SU-DHL-6 (cell line): ENCODE measurements at regions not wholly inside any gene's neighbourhood (a gene's known extent, or its start where the extent isn't known, plus 50 kb on each side); places are given as distances from the start of the nearest gene placed in this dataset.

Experiments used
- H2AFZ ChIP-seq: fragments of 200-600 bp; sonication (generic); 2 replicates; pipeline ENCODE4 v1.6.1; 2014; ENCODE audit warnings: low read depth, mild to moderate bottlenecking, moderate library complexity, mixed read lengths, antibody characterized with exemption, low read length; ENCODE audit not compliant: severe bottlenecking
- H3F3A ChIP-seq: fragments of 200-600 bp; shearing (Covaris generic); 2 replicates; pipeline ENCODE4 v1.6.0; 2016; ENCODE audit warnings: antibody characterized with exemption, mild to moderate bottlenecking; ENCODE audit not compliant: insufficient read depth
- H3K27ac ChIP-seq: fragments of 200-600 bp; sonication (generic); 2 replicates; pipeline ENCODE4 v1.5.1; 2016; ENCODE audit warnings: low read depth, mild to moderate bottlenecking, low read length, moderate library complexity, mixed read lengths
- H3K27me3 ChIP-seq: fragments of 200-600 bp; sonication (generic), shearing (Covaris generic); 2 replicates; pipeline ENCODE4 v1.6.0; 2014; ENCODE audit warnings: mild to moderate bottlenecking, low read length
- H3K36me3 ChIP-seq: fragments of 200-600 bp; sonication (generic); 2 replicates; pipeline ENCODE4 v1.6.1; 2014; ENCODE audit warnings: mild to moderate bottlenecking, low read length, mixed read lengths
- H3K4me2 ChIP-seq: fragments of 300-600, 200-600 bp; shearing (Covaris generic), sonication (generic); 2 replicates; pipeline ENCODE4 v1.6.0; 2014; ENCODE audit warnings: low read length, low read depth, mild to moderate bottlenecking; ENCODE audit not compliant: poor library complexity, severe bottlenecking
- H3K4me3 ChIP-seq: fragments of 200-600 bp; sonication (generic); 2 replicates; pipeline ENCODE4 v1.5.1; 2014; ENCODE audit warnings: antibody characterized with exemption, low read length, mild to moderate bottlenecking, mixed read lengths; ENCODE audit not compliant: insufficient read depth, poor library complexity, severe bottlenecking
- H3K79me2 ChIP-seq: fragments of 200-600 bp; sonication (generic); 2 replicates; pipeline ENCODE4 v1.6.1; 2014; ENCODE audit warnings: mild to moderate bottlenecking, low read length, moderate library complexity; ENCODE audit not compliant: insufficient read depth
- H3K9ac ChIP-seq: fragments of 200-600 bp; sonication (generic); 2 replicates; pipeline ENCODE4 v1.7.0; 2014; ENCODE audit warnings: mild to moderate bottlenecking, low read length
- H3K9me2 ChIP-seq: fragments of 200-600 bp; sonication (generic); replicated peaks from 2 replicates; pipeline ENCODE4 v1.6.1; 2014; ENCODE audit warnings: low read length; ENCODE audit not compliant: insufficient read depth
- H3K9me3 ChIP-seq: fragments of 200-600 bp; sonication (generic); 2 replicates; pipeline ENCODE4 v1.6.1; 2014; ENCODE audit warnings: low read length, mixed read lengths; ENCODE audit not compliant: insufficient read depth
- H4K20me1 ChIP-seq: fragments of 200-600 bp; sonication (generic); 2 replicates; pipeline ENCODE4 v1.6.1; 2014; ENCODE audit warnings: low read depth, mild to moderate bottlenecking, antibody characterized with exemption, low read length, moderate library complexity, mixed read lengths
- EZH2phosphoT487 ChIP-seq: fragments of 200-600 bp; sonication (generic), shearing (Covaris generic); conservative IDR thresholded peaks from 2 replicates; pipeline ENCODE4 v1.6.1; 2018; ENCODE audit warnings: mild to moderate bottlenecking, antibody characterized with exemption, low read length, moderate library complexity, mixed read lengths
- TF ChIP-seq, protein P1 (sequence below): fragments of 200-600 bp; sonication (generic); IDR thresholded peaks from one replicate; pipeline ENCODE4 v1.5.1; 2017; ENCODE audit warnings: antibody characterized with exemption, mild to moderate bottlenecking, low read length, moderate library complexity; ENCODE audit not compliant: insufficient read depth, poor library complexity, severe bottlenecking

DNA sequence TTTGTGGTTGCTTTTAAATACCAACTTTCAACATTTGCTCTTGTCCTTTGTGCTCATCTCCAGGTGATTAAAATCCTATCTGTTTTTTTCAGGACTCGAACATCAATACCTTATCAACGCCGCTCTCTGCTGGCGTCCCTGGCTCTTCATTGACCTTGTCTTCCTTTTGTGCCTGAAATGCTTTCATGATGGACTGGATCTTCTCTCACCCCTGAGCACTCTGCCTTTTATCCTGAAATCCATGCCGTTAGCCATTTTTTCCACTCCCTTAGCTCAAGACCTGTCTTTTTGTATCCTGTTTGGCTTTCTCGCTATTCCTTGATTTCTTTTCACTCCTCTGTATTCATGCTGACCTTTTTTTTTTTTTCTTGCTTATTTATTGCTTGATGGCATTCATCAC lies 549.5 kb upstream of the CPEB2 start:
- Histone ChIP-seq H3K36me3 (no peaks in the 10 kb centered on the region), H3K27me3 (no peaks in the 10 kb centered on the region), H3K4me3 (no peak overlapping the region), H3K79me2 (no peaks in the 10 kb centered on the region), H2AFZ (no peak overlapping the region), H3K27ac (no peak overlapping the region), H3K9ac (no peak overlapping the region), H3K9me3 (no peaks in the 10 kb centered on the region), H3F3A (no peaks in the 10 kb centered on the region), H3K4me2 (no peak overlapping the region), H3K9me2 (no peaks in the 10 kb centered on the region), H4K20me1 (no peaks in the 10 kb centered on the region)
- TF ChIP-seq EZH2phosphoT487, result no peak
- TF ChIP-seq, protein P1, sequence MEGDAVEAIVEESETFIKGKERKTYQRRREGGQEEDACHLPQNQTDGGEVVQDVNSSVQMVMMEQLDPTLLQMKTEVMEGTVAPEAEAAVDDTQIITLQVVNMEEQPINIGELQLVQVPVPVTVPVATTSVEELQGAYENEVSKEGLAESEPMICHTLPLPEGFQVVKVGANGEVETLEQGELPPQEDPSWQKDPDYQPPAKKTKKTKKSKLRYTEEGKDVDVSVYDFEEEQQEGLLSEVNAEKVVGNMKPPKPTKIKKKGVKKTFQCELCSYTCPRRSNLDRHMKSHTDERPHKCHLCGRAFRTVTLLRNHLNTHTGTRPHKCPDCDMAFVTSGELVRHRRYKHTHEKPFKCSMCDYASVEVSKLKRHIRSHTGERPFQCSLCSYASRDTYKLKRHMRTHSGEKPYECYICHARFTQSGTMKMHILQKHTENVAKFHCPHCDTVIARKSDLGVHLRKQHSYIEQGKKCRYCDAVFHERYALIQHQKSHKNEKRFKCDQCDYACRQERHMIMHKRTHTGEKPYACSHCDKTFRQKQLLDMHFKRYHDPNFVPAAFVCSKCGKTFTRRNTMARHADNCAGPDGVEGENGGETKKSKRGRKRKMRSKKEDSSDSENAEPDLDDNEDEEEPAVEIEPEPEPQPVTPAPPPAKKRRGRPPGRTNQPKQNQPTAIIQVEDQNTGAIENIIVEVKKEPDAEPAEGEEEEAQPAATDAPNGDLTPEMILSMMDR, result no peak

DNA sequence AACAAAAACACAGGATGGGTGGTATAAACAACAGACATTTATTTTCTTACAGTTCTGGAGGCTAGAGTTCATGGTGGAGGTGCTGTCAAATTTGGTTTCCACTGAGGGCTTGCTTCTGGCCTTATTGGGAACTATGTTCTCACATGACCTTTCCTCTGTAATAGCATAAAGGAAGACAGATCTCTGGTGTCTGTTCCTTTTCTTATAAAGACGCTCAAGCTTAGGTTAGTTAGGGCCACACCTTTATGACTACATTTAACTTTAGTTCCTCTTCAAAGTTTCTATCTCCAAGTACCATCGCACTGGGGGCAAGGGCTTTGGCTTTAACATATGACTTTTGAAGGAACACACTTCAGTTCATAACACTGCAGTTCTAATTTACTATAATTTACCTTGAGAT lies 543.8 kb upstream of the CPEB2 start:
- Histone ChIP-seq H3K9ac (no peak overlapping the region), H3K36me3 (no peaks in the 10 kb centered on the region), H3K4me2 (no peak overlapping the region), H3K27ac (no peak overlapping the region), H2AFZ (no peak overlapping the region), H3K4me3 (no peak overlapping the region), H4K20me1 (no peaks in the 10 kb centered on the region), H3F3A (no peaks in the 10 kb centered on the region), H3K27me3 (no peaks in the 10 kb centered on the region), H3K9me3 (no peaks in the 10 kb centered on the region), H3K9me2 (no peaks in the 10 kb centered on the region), H3K79me2 (no peaks in the 10 kb centered on the region)
- no peak for TF ChIP-seq EZH2phosphoT487

DNA sequence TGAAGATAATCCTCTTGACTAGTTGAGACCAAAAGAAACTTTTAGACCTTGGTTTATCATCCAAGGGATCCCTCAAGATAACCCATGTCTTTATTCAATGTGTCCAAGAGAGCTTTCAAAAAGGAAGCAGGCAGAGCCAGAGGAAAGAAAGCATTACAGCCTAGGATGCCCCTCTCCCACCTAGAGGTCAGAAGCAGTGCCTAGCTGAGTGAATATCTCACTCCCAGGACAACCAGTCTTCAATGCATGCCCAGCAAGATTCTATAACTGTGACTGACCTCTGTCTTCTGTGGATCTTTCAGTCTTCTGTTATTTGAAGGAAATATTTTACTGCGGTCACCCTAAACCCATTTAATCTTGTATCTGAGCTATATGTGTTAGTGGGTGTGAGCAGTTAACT lies 537.2 kb upstream of the CPEB2 start:
- Histone ChIP-seq H3K27ac (no peak overlapping the region), H3K27me3 (no peaks in the 10 kb centered on the region), H2AFZ (no peak overlapping the region), H3K9ac (no peak overlapping the region), H3K4me2 (no peak overlapping the region), H3F3A (no peaks in the 10 kb centered on the region), H3K79me2 (no peaks in the 10 kb centered on the region), H4K20me1 (no peaks in the 10 kb centered on the region), H3K36me3 (no peaks in the 10 kb centered on the region), H3K9me2 (no peaks in the 10 kb centered on the region), H3K4me3 (no peak overlapping the region), H3K9me3 (no peaks in the 10 kb centered on the region)
- no peak for TF ChIP-seq EZH2phosphoT487
- TF ChIP-seq, protein P1, result no peak

DNA sequence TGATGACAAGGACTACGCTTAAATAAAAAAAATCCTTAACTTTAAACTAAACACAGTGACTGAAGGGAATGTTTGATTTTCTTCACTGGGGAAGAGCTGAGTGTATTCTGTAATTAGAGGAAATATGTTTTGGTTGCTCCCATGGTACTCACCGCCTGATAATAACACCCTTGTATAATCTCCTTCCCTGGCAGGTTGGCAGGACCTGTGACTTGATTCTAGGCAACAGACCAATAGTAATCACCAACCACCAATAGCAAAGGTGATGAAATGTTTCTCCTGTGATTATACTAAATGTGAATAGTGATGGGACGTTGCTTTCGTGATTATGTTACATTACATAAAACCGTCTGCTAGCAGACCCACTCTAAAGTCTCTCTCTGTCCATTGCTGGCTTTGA lies 536.8 kb upstream of the CPEB2 start:
- H3K27me3 ChIP-seq, result no peaks in the 10 kb centered on the region
- H3K4me3 ChIP-seq, result no peak overlapping the region
- no peaks in the 10 kb centered on the region for H3K36me3 ChIP-seq
- H3K9me2 ChIP-seq, result no peaks in the 10 kb centered on the region
- no peak overlapping the region for H3K4me2 ChIP-seq
- no peak overlapping the region for H3K9ac ChIP-seq
- H3F3A ChIP-seq, result no peaks in the 10 kb centered on the region
- H2AFZ ChIP-seq, result no peak overlapping the region
- no peaks in the 10 kb centered on the region for H3K9me3 ChIP-seq
- H3K27ac ChIP-seq, result no peak overlapping the region
- no peaks in the 10 kb centered on the region for H3K79me2 ChIP-seq
- no peak for TF ChIP-seq EZH2phosphoT487
- TF ChIP-seq, protein P1, result no peak
- no peaks in the 10 kb centered on the region for H4K20me1 ChIP-seq
